IMR-90 (cell line): ENCODE measurements at regions not wholly inside any gene's neighbourhood (a gene's known extent, or its start where the extent isn't known, plus 50 kb on each side); places are given as distances from the start of the nearest gene placed in this dataset.

Source experiments
- ATAC-seq: fragments of 200-7000 bp; cut with Tn5 transposase; 2 replicates; pipeline ENCODE4 v1.9.1; 2020; ENCODE audit warnings: low read depth, mild to moderate bottlenecking, moderate library complexity
- BruUV-seq: library from RNA; stranded (reverse); fragments of 400-500 nt; replicated peaks from 2 replicates; lab custom pipeline; 2021; lab: Mats Ljungman, UMichigan
- CTCF ChIA-PET: fragments of 300-600 bp; formaldehyde crosslinking; extraction: SDS; loops from one replicate; lab custom pipeline; 2021; ENCODE audit warnings: antibody characterized with exemption; lab: Yijun Ruan, JAX
- POLR2A ChIA-PET: fragments of 300-600 bp; sonication (Branson Sonifier 250); formaldehyde crosslinking; loops from one replicate; lab custom pipeline; 2022; ENCODE audit warnings: antibody characterized with exemption; ENCODE audit not compliant: unreplicated experiment; lab: Charles Lee
- DNase-seq: peaks from one replicate; pipeline ENCODE4 v3.0.0; 2013
- H2AFZ ChIP-seq: replicated peaks from 2 replicates; pipeline ENCODE3; 2013; ENCODE audit warnings: low read length, mild to moderate bottlenecking; ENCODE audit not compliant: poor library complexity
- H2AK5ac ChIP-seq: 2 replicates; pipeline ENCODE4 v1.6.1; 2013; ENCODE audit warnings: low read depth, low read length, inconsistent platforms
- H2AK9ac ChIP-seq: replicated peaks from 2 replicates; pipeline ENCODE3; 2013; ENCODE audit warnings: mild to moderate bottlenecking, low read depth, low read length, moderate library complexity; ENCODE audit not compliant: poor library complexity
- H2BK120ac ChIP-seq: 2 replicates; pipeline ENCODE4 v1.6.1; 2013; ENCODE audit warnings: low read depth, low read length, inconsistent platforms
- H2BK15ac ChIP-seq: 3 replicates; pipeline ENCODE4 v1.6.1; 2013; ENCODE audit warnings: low read depth, low read length, inconsistent platforms
- H2BK20ac ChIP-seq: 2 replicates; pipeline ENCODE4 v1.6.1; 2013; ENCODE audit warnings: low read depth, mild to moderate bottlenecking, inconsistent platforms, low read length, moderate library complexity
- H2BK5ac ChIP-seq: 2 replicates; pipeline ENCODE4 v1.6.1; 2013; ENCODE audit warnings: mild to moderate bottlenecking, low read depth, low read length, inconsistent platforms; ENCODE audit not compliant: poor library complexity, severe bottlenecking
- H3K14ac ChIP-seq: replicated peaks from 2 replicates; pipeline ENCODE4 v1.6.1; 2013; ENCODE audit warnings: low read depth, low read length, inconsistent platforms
- H3K18ac ChIP-seq: 2 replicates; pipeline ENCODE4 v1.6.1; 2013; ENCODE audit warnings: low read depth, low read length, control low read depth
- H3K23ac ChIP-seq: 2 replicates; pipeline ENCODE4 v1.6.1; 2013; ENCODE audit warnings: low read depth, low read length, inconsistent platforms
- H3K27ac ChIP-seq: 2 replicates; pipeline ENCODE4 v1.5.1; 2013; ENCODE audit warnings: mild to moderate bottlenecking, control low read depth, low read length; ENCODE audit not compliant: insufficient read depth
- H3K27me3 ChIP-seq: 2 replicates; pipeline ENCODE4 v1.6.1; 2013; ENCODE audit warnings: low read length; ENCODE audit not compliant: control insufficient read depth, insufficient read depth
- H3K36me3 ChIP-seq: 2 replicates; pipeline ENCODE4 v1.6.1; 2013; ENCODE audit warnings: low read length, mixed read lengths; ENCODE audit not compliant: control insufficient read depth, insufficient read depth
- H3K4ac ChIP-seq: 2 replicates; pipeline ENCODE4 v1.6.1; 2013; ENCODE audit warnings: low read depth, low read length, inconsistent platforms
- H3K4me1 ChIP-seq: 2 replicates; pipeline ENCODE4 v1.6.1; 2013; ENCODE audit warnings: low read length, mixed read lengths; ENCODE audit not compliant: control insufficient read depth, insufficient read depth
- H3K4me2 ChIP-seq: 2 replicates; pipeline ENCODE4 v1.6.1; 2013; ENCODE audit warnings: low read depth, mild to moderate bottlenecking, control low read depth, low read length, moderate library complexity
- H3K4me3 ChIP-seq: 2 replicates; pipeline ENCODE4 v1.5.1; 2013; ENCODE audit warnings: low read depth, mild to moderate bottlenecking, control low read depth, low read length, moderate library complexity; ENCODE audit not compliant: insufficient read depth
- H3K56ac ChIP-seq: 2 replicates; pipeline ENCODE4 v1.6.1; 2013; ENCODE audit warnings: low read length, inconsistent platforms; ENCODE audit not compliant: insufficient read depth; ENCODE audit errors: extremely low read depth
- H3K79me1 ChIP-seq, 2 experiments: 2 replicates each; pipeline ENCODE4 v1.6.1; 2013; ENCODE audit warnings: low read length in 2 of 2, inconsistent platforms in 1 of 2, low read depth in 1 of 2
- H3K9ac ChIP-seq: 2 replicates; pipeline ENCODE4 v1.6.1; 2013; ENCODE audit warnings: low read depth, low read length, control low read depth
- H3K9me1 ChIP-seq: 2 replicates; pipeline ENCODE4 v1.6.1; 2013; ENCODE audit warnings: low read length, inconsistent platforms; ENCODE audit not compliant: insufficient read depth
- H3K9me3 ChIP-seq: 2 replicates; pipeline ENCODE4 v1.6.1; 2013; ENCODE audit warnings: low read length; ENCODE audit not compliant: control insufficient read depth, insufficient read depth
- H4K20me1 ChIP-seq: 2 replicates; pipeline ENCODE4 v1.6.1; 2013; ENCODE audit warnings: low read length, inconsistent platforms; ENCODE audit not compliant: insufficient read depth
- H4K5ac ChIP-seq: 2 replicates; pipeline ENCODE4 v1.6.1; 2013; ENCODE audit warnings: mild to moderate bottlenecking, low read depth, low read length, control low read depth
- H4K8ac ChIP-seq, 2 experiments: 2 replicates each; pipeline ENCODE4 v1.6.1; 2013; ENCODE audit warnings: low read depth in 2 of 2, low read length in 2 of 2, control low read depth in 1 of 2, inconsistent platforms in 1 of 2
- H4K91ac ChIP-seq: 2 replicates; pipeline ENCODE4 v1.6.1; 2013; ENCODE audit warnings: low read depth, low read length, inconsistent platforms; ENCODE audit not compliant: insufficient read depth
- CEBPB ChIP-seq: IDR thresholded peaks from 2 replicates; pipeline ENCODE4 v1.6.1; 2012; ENCODE audit warnings: low read depth, low read length, improper control_type of control experiment
- CHD1 ChIP-seq: IDR thresholded peaks from 2 replicates; pipeline ENCODE4 v1.6.1; 2012; ENCODE audit warnings: low read depth, low read length, improper control_type of control experiment
- FOS ChIP-seq: fragments of 150-350 bp; IDR thresholded peaks from 2 replicates; pipeline ENCODE4 v1.6.1; 2016; ENCODE audit warnings: low read depth, low read length
- MAZ ChIP-seq: IDR thresholded peaks from 2 replicates; pipeline ENCODE4 v1.6.1; 2012; ENCODE audit warnings: low read depth, mild to moderate bottlenecking, low read length, improper control_type of control experiment, moderate library complexity, borderline replicate concordance
- MXI1 ChIP-seq: IDR thresholded peaks from 2 replicates; pipeline ENCODE4 v1.6.1; 2012; ENCODE audit warnings: low read depth, mild to moderate bottlenecking, low read length, moderate library complexity, borderline replicate concordance
- RAD21 ChIP-seq: IDR thresholded peaks from 2 replicates; pipeline ENCODE4 v1.6.1; 2012; ENCODE audit warnings: low read length, improper control_type of control experiment
- RCOR1 ChIP-seq: IDR thresholded peaks from 2 replicates; pipeline ENCODE4 v1.6.1; 2012; ENCODE audit warnings: mild to moderate bottlenecking, low read length, improper control_type of control experiment; ENCODE audit not compliant: insufficient replicate concordance
- RFX5 ChIP-seq: IDR thresholded peaks from 2 replicates; pipeline ENCODE4 v1.8.0; 2012; ENCODE audit warnings: low read depth, mild to moderate bottlenecking, low read length, moderate library complexity
- WGBS, 2 experiments: methylation state at CpG; one replicate each; pipeline versions ENCODE4 v1.1.5 to v1.1.7; 2013; ENCODE audit warnings: missing lambda C conversion rate in 2 of 2; ENCODE audit not compliant: insufficient read length in 1 of 2; ENCODE audit errors: extremely low coverage in 2 of 2; 5-methylcytosine and 5-hydroxymethylcytosine counted together
- dilution Hi-C: fragments of 300-500 bp; cut with HindIII; formaldehyde crosslinking; loops from one replicate; pipeline ENCODE4 v1.14.3; 2018; ENCODE audit warnings: low sequenced_read_pairs; ENCODE audit not compliant: unreplicated experiment
- in situ Hi-C: fragments of 300-500 bp; cut with MboI; formaldehyde crosslinking; loops from 3 replicates; pipeline ENCODE4 v1.14.3; 2019; ENCODE audit warnings: low sequenced_read_pairs, inconsistent platforms, mixed read lengths
- intact Hi-C: fragments of 100-400 bp; cut with micrococcal nuclease; formaldehyde crosslinking; loops from 2 replicates; pipeline ENCODE4 v1.10.0; 2022
- TF ChIP-seq, protein P1 (sequence below): fragments of 150-350 bp; IDR thresholded peaks from 2 replicates; pipeline ENCODE4 v1.6.1; 2017; ENCODE audit warnings: mild to moderate bottlenecking, antibody characterized with exemption, low read length, low read depth
- TF ChIP-seq, protein P2 (sequence below): fragments of 150-350 bp; IDR thresholded peaks from 2 replicates; pipeline ENCODE4 v1.6.1; 2016; ENCODE audit warnings: low read depth, mild to moderate bottlenecking, low read length, moderate library complexity, borderline replicate concordance

DNA sequence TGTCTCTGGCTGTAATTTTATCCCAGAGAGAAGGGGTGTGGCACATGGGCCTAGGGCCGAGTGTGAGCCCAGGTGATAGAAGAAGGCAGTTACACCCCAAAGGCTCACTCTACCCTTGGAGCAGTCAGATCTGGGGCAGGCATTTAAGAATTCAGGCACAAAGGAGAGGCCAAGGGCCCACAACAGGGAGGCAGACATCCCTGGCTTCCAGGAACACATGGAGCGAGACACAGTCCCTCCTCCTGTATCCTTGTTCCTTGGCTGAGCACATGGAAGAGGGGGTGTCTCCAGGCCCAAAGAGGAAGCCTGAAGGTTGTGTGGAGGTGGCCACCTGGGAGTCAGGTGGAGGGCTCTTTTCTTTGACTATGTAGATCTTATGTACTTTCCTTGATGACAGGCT lies 286.2 kb downstream of the RPS24 start:
- Histone ChIP-seq H4K91ac (no peak overlapping the region), H3K56ac (no peak overlapping the region), H3K4me1 (peaks cover 3% of the 10 kb centered on the region; the same call in 1 of the 2 replicates), H2AFZ (no peak overlapping the region), H3K14ac (no peak overlapping the region), H3K4me3 (no peak overlapping the region), H3K4ac (no peak overlapping the region), H3K9ac (no peak overlapping the region), H2BK15ac (no peak overlapping the region), H2AK9ac (no peak overlapping the region), H4K8ac (no peak overlapping the region), H3K79me1 (no peaks in the 10 kb centered on the region), H3K27me3 (peaks cover 7% of the 10 kb centered on the region), H2BK120ac (no peak overlapping the region), H3K36me3 (no peaks in the 10 kb centered on the region), H3K9me3 (no peaks in the 10 kb centered on the region), H3K4me2 (no peak overlapping the region), H4K5ac (no peak overlapping the region), H4K20me1 (no peaks in the 10 kb centered on the region), H2BK5ac (no peak overlapping the region), H3K9me1 (no peaks in the 10 kb centered on the region), H3K27ac (no peak overlapping the region), H3K18ac (no peak overlapping the region), H2BK20ac (no peak overlapping the region), H3K23ac (no peak overlapping the region), H2AK5ac (no peak overlapping the region)
- intact Hi-C loops (no loop called here), dilution Hi-C loops (no loop called here), in situ Hi-C loops (no loop called here)
- no peak for TF ChIP-seq RCOR1
- TF ChIP-seq MXI1, result no peak
- TF ChIP-seq RFX5, result no peak
- no peak for TF ChIP-seq CEBPB
- no peak for TF ChIP-seq RAD21
- no peak for TF ChIP-seq FOS
- TF ChIP-seq, protein P1, sequence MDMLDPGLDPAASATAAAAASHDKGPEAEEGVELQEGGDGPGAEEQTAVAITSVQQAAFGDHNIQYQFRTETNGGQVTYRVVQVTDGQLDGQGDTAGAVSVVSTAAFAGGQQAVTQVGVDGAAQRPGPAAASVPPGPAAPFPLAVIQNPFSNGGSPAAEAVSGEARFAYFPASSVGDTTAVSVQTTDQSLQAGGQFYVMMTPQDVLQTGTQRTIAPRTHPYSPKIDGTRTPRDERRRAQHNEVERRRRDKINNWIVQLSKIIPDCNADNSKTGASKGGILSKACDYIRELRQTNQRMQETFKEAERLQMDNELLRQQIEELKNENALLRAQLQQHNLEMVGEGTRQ, result no peak
- TF ChIP-seq CHD1, result no peak
- TF ChIP-seq, protein P2, sequence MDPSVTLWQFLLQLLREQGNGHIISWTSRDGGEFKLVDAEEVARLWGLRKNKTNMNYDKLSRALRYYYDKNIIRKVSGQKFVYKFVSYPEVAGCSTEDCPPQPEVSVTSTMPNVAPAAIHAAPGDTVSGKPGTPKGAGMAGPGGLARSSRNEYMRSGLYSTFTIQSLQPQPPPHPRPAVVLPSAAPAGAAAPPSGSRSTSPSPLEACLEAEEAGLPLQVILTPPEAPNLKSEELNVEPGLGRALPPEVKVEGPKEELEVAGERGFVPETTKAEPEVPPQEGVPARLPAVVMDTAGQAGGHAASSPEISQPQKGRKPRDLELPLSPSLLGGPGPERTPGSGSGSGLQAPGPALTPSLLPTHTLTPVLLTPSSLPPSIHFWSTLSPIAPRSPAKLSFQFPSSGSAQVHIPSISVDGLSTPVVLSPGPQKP, result no peak
- TF ChIP-seq MAZ, result no peak
- WGBS, 2 experiments, result no CpG with 5 or more reads among the region's 2 CpGs
- DNase-seq (no peak), ATAC-seq (no peak)
- no TSS peak for BruUV-seq
- ChIA-PET POLR2A (no interaction called here), CTCF (no interaction called here)
